ENCODE measurements at regions not wholly inside any gene's neighbourhood (a gene's known extent, or its start where the extent isn't known, plus 50 kb on each side); places are given as distances from the start of the nearest gene placed in this dataset.
A peak's percentile ranks its signal among the peaks of the same experiment; 100 is the strongest.

- DNase-seq (ENCODE audit: low read depth, low spot score) (no peak), ATAC-seq (no peak)
- peak overlapping the region; percentile 47 for H2AFZ ChIP-seq (ENCODE audit: low read depth, low read length, poor library complexity, severe bottlenecking)
- no peaks in the 10 kb centered on the region for H3K9me3 ChIP-seq (ENCODE audit: control insufficient read depth in 1 of 2, insufficient read depth in 1 of 2, low read depth in 1 of 2, low read length in 2 of 2)
- BruUV-seq (replicated peaks), result no TSS peak
- no peaks in the 10 kb centered on the region for H3K27me3 ChIP-seq (ENCODE audit: insufficient read depth, low read length)
- peaks cover 2% of the 10 kb centered on the region; the same call in 1 of the 2 replicates for H3K9me2 ChIP-seq (ENCODE audit: insufficient read depth)
- no peaks in the 10 kb centered on the region for H3K36me3 ChIP-seq (ENCODE audit: control insufficient read depth in 1 of 2, insufficient read depth in 2 of 2, low read length in 2 of 2)
- TF ChIP-seq SRF (IDR thresholded peaks at IDR 0.05; ENCODE audit: low read depth) (no peak), POLR2A (IDR thresholded peaks at IDR 0.05; ENCODE audit: borderline replicate concordance, extremely low read depth, insufficient read depth, insufficient read length) (no peak), FOSL1 (IDR thresholded peaks at IDR 0.05; ENCODE audit: low read depth) (no peak), SIN3A (IDR thresholded peaks at IDR 0.05; ENCODE audit: low read depth) (no peak)
- TF ChIP-seq, protein P1, sequence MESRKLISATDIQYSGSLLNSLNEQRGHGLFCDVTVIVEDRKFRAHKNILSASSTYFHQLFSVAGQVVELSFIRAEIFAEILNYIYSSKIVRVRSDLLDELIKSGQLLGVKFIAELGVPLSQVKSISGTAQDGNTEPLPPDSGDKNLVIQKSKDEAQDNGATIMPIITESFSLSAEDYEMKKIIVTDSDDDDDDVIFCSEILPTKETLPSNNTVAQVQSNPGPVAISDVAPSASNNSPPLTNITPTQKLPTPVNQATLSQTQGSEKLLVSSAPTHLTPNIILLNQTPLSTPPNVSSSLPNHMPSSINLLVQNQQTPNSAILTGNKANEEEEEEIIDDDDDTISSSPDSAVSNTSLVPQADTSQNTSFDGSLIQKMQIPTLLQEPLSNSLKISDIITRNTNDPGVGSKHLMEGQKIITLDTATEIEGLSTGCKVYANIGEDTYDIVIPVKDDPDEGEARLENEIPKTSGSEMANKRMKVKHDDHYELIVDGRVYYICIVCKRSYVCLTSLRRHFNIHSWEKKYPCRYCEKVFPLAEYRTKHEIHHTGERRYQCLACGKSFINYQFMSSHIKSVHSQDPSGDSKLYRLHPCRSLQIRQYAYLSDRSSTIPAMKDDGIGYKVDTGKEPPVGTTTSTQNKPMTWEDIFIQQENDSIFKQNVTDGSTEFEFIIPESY (IDR thresholded peaks at IDR 0.05; ENCODE audit: extremely low read depth, insufficient replicate concordance, low read length), result no peak
- TF ChIP-seq, protein P2, sequence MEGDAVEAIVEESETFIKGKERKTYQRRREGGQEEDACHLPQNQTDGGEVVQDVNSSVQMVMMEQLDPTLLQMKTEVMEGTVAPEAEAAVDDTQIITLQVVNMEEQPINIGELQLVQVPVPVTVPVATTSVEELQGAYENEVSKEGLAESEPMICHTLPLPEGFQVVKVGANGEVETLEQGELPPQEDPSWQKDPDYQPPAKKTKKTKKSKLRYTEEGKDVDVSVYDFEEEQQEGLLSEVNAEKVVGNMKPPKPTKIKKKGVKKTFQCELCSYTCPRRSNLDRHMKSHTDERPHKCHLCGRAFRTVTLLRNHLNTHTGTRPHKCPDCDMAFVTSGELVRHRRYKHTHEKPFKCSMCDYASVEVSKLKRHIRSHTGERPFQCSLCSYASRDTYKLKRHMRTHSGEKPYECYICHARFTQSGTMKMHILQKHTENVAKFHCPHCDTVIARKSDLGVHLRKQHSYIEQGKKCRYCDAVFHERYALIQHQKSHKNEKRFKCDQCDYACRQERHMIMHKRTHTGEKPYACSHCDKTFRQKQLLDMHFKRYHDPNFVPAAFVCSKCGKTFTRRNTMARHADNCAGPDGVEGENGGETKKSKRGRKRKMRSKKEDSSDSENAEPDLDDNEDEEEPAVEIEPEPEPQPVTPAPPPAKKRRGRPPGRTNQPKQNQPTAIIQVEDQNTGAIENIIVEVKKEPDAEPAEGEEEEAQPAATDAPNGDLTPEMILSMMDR (IDR thresholded peaks at IDR 0.05 in 2 of 3, conservative IDR thresholded peaks at IDR 0.05 in 1 of 3; ENCODE audit: borderline replicate concordance in 1 of 3, insufficient read depth in 1 of 3, low read depth in 2 of 3, low read length in 2 of 3), result no peak
- ChIA-PET CTCF (no interaction called here), RAD21 (ENCODE audit: low non-redundant PET in 1 of 2, low total read pairs in 2 of 2, uncharacterized antibody in 2 of 2, unreplicated experiment in 2 of 2) (no interaction called here), POLR2A (no interaction called here)
- H3K4me3 ChIP-seq (replicated peaks in 1 of 2; ENCODE audit: low read depth in 1 of 2, low read length in 2 of 2), result no peak overlapping the region
- intact Hi-C loops (cut with micrococcal nuclease), result no loop called here
- peaks cover 2 to 13% of the 10 kb centered on the region in 2 experiments for H3K4me1 ChIP-seq (ENCODE audit: control insufficient read depth in 1 of 2, insufficient read depth in 2 of 2, low read length in 2 of 2)
- no peak overlapping the region for H3K27ac ChIP-seq (ENCODE audit: low read depth, low read length)
- H3K4me2 ChIP-seq (ENCODE audit: low read length), result no peak overlapping the region
- H4K20me1 ChIP-seq (ENCODE audit: insufficient read depth), result no peaks in the 10 kb centered on the region
- H3K9ac ChIP-seq (ENCODE audit: low read length), result no peak overlapping the region
- no peaks in the 10 kb centered on the region for H3K79me2 ChIP-seq (ENCODE audit: insufficient read depth, low read length)
Measured at GRCh38 chr14:58725226-58725625, 87.5 kb downstream of the DACT1 start.
